H9 (cell line): ENCODE measurements at regions not wholly inside any gene's neighbourhood (a gene's known extent, or its start where the extent isn't known, plus 50 kb on each side); places are given as distances from the start of the nearest gene placed in this dataset.

Experiments
- DNase-seq: peaks from one replicate; pipeline ENCODE4 v3.0.0-alpha.2; 2017
- H2AFZ ChIP-seq: one replicate; pipeline ENCODE4 v1.6.1; 2013; ENCODE audit warnings: mild to moderate bottlenecking, low read length, control low read depth, moderate library complexity
- H2AK5ac ChIP-seq: 2 replicates; pipeline ENCODE4 v1.6.1; 2013; ENCODE audit warnings: low read length, control low read depth, mixed read lengths; ENCODE audit not compliant: insufficient read length
- H2BK120ac ChIP-seq: one replicate; pipeline ENCODE4 v1.6.1; 2013; ENCODE audit warnings: low read depth, mild to moderate bottlenecking, low read length, control low read depth, inconsistent platforms; ENCODE audit not compliant: poor library complexity, severe bottlenecking
- H2BK12ac ChIP-seq: 2 replicates; pipeline ENCODE4 v1.6.1; 2013; ENCODE audit warnings: low read length, control low read depth, mixed read lengths, low read depth; ENCODE audit not compliant: insufficient read length
- H2BK15ac ChIP-seq: 2 replicates; pipeline ENCODE4 v1.6.1; 2013; ENCODE audit warnings: low read depth, low read length, control low read depth
- H2BK20ac ChIP-seq: one replicate; pipeline ENCODE4 v1.6.1; 2013; ENCODE audit warnings: low read depth, mild to moderate bottlenecking, low read length, control low read depth, inconsistent platforms; ENCODE audit not compliant: poor library complexity, severe bottlenecking
- H2BK5ac ChIP-seq: 2 replicates; pipeline ENCODE4 v1.6.1; 2013; ENCODE audit warnings: low read length, control low read depth, mixed read lengths; ENCODE audit not compliant: insufficient read length
- H3K14ac ChIP-seq: 2 replicates; pipeline ENCODE4 v1.6.1; 2013; ENCODE audit warnings: low read length, control low read depth; ENCODE audit not compliant: insufficient read depth
- H3K18ac ChIP-seq: 2 replicates; pipeline ENCODE4 v1.6.1; 2013; ENCODE audit warnings: low read depth, mild to moderate bottlenecking, mixed read lengths, low read length, control low read depth; ENCODE audit not compliant: insufficient read length
- H3K23ac ChIP-seq: 2 replicates; pipeline ENCODE4 v1.6.1; 2013; ENCODE audit warnings: low read length, control low read depth, mixed read lengths, low read depth; ENCODE audit not compliant: insufficient read length
- H3K23me2 ChIP-seq: 2 replicates; pipeline ENCODE4 v1.6.1; 2013; ENCODE audit warnings: low read depth, mild to moderate bottlenecking, mixed read lengths, low read length, control low read depth; ENCODE audit not compliant: insufficient read length, poor library complexity, severe bottlenecking
- H3K27ac ChIP-seq: 2 replicates; pipeline ENCODE4 v1.5.1; 2013; ENCODE audit warnings: low read length, control low read depth, mixed read lengths, low read depth; ENCODE audit not compliant: insufficient read length
- H3K27me3 ChIP-seq: 2 replicates; pipeline ENCODE4 v1.6.1; 2013; ENCODE audit warnings: low read length, control low read depth, inconsistent platforms; ENCODE audit not compliant: insufficient read depth
- H3K4ac ChIP-seq: 2 replicates; pipeline ENCODE4 v1.6.1; 2013; ENCODE audit warnings: low read depth, mild to moderate bottlenecking, control low read depth, inconsistent platforms, low read length, moderate library complexity
- H3K4me1 ChIP-seq: 2 replicates; pipeline ENCODE4 v1.6.1; 2013; ENCODE audit warnings: low read length, control low read depth, inconsistent platforms; ENCODE audit not compliant: insufficient read depth
- H3K4me2 ChIP-seq: 2 replicates; pipeline ENCODE4 v1.6.1; 2013; ENCODE audit warnings: low read length, control low read depth, mixed read lengths; ENCODE audit not compliant: insufficient read length, insufficient read depth
- H3K56ac ChIP-seq: 2 replicates; pipeline ENCODE4 v1.6.1; 2013; ENCODE audit warnings: low read depth, mild to moderate bottlenecking, mixed read lengths, low read length, control low read depth; ENCODE audit not compliant: insufficient read length
- H3K79me1 ChIP-seq: 2 replicates; pipeline ENCODE4 v1.6.1; 2013; ENCODE audit warnings: low read depth, mild to moderate bottlenecking, moderate library complexity, low read length, control low read depth, inconsistent platforms; ENCODE audit not compliant: insufficient read depth, poor library complexity, severe bottlenecking
- H3K79me2 ChIP-seq: 2 replicates; pipeline ENCODE4 v1.6.1; 2013; ENCODE audit warnings: low read length, control low read depth, inconsistent platforms; ENCODE audit not compliant: insufficient read depth
- H3K9ac ChIP-seq: 2 replicates; pipeline ENCODE4 v1.6.1; 2013; ENCODE audit warnings: low read length, control low read depth, mixed read lengths; ENCODE audit not compliant: insufficient read length; ENCODE audit errors: extremely low read depth
- H3K9me3 ChIP-seq: one replicate; pipeline ENCODE4 v1.6.1; 2013; ENCODE audit warnings: low read depth, low read length, inconsistent platforms; ENCODE audit not compliant: control insufficient read depth
- H3T11ph ChIP-seq: one replicate; pipeline ENCODE4 v1.6.1; 2013; ENCODE audit warnings: mild to moderate bottlenecking, low read length, control low read depth, inconsistent platforms
- H4K20me1 ChIP-seq: one replicate; pipeline ENCODE4 v1.6.1; 2013; ENCODE audit not compliant: control insufficient read depth, insufficient read length, insufficient read depth
- H4K5ac ChIP-seq: 2 replicates; pipeline ENCODE4 v1.6.1; 2013; ENCODE audit warnings: low read depth, mild to moderate bottlenecking, mixed read lengths, low read length, control low read depth; ENCODE audit not compliant: insufficient read length
- H4K8ac ChIP-seq: replicated peaks from 2 replicates; pipeline ENCODE4 v1.6.1; 2013; ENCODE audit warnings: low read length, control low read depth, mixed read lengths, low read depth; ENCODE audit not compliant: insufficient read length
- H4K91ac ChIP-seq: 2 replicates; pipeline ENCODE4 v1.6.1; 2013; ENCODE audit warnings: low read depth, mild to moderate bottlenecking, moderate library complexity, mixed read lengths, low read length, control low read depth; ENCODE audit not compliant: insufficient read length
- H3K27ac Mint-ChIP-seq, 3 experiments: 2 replicates in 2 of 3; 3 replicates in 1 of 3; pipeline ENCODE4 v1.8.0; 2020 to 2021; ENCODE audit warnings: mixed read lengths in 3 of 3, mild to moderate bottlenecking in 1 of 3, moderate library complexity in 1 of 3
- H3K27me3 Mint-ChIP-seq: 2 replicates; pipeline ENCODE4 v1.8.0; 2021; ENCODE audit warnings: low read depth, mild to moderate bottlenecking, moderate library complexity, mixed read lengths
- H3K36me3 Mint-ChIP-seq, 3 experiments: 2 replicates in 2 of 3; 3 replicates in 1 of 3; pipeline ENCODE4 v1.8.0; 2020 to 2021; ENCODE audit warnings: low read depth in 3 of 3, mixed read lengths in 3 of 3; ENCODE audit not compliant: insufficient read depth in 1 of 3
- H3K4me1 Mint-ChIP-seq, 2 experiments: 2 replicates each; pipeline ENCODE4 v1.8.0; 2020; ENCODE audit warnings: mixed read lengths in 2 of 2
- H3K4me3 Mint-ChIP-seq, 2 experiments: 2 replicates in 1 of 2; 3 replicates in 1 of 2; pipeline ENCODE4 v1.8.0; 2020 to 2021; ENCODE audit warnings: mild to moderate bottlenecking in 2 of 2, mixed read lengths in 2 of 2, moderate library complexity in 1 of 2
- H3K9me3 Mint-ChIP-seq, 2 experiments: 2 replicates in 1 of 2; 3 replicates in 1 of 2; pipeline ENCODE4 v1.8.0; 2020; ENCODE audit warnings: mild to moderate bottlenecking in 2 of 2, mixed read lengths in 2 of 2, moderate library complexity in 1 of 2
- CTCF ChIP-seq: fragments of 200-600 bp; sonication (generic); conservative IDR thresholded peaks from 3 replicates; pipeline ENCODE4 v1.8.0; 2021; ENCODE audit warnings: antibody characterized with exemption, mild to moderate bottlenecking
- WGBS: extraction: QIAGEN DNeasy Blood & Tissue Kit; methylation state at CpG from one replicate; pipeline ENCODE4 v1.1.7; 2013; ENCODE audit warnings: missing lambda C conversion rate, low lambda C conversion rate, mixed read lengths; ENCODE audit not compliant: insufficient read length; ENCODE audit errors: extremely low coverage; 5-methylcytosine and 5-hydroxymethylcytosine counted together

GRCh38 chr12:131464081-131464480 is 246.8 kb upstream of the SFSWAP start:
- H3K4me2 ChIP-seq, result no peak overlapping the region
- H3K4me1 ChIP-seq, result no peaks in the 10 kb centered on the region
- no peaks in the 10 kb centered on the region; a peak in 2 of 5 replicates for H3K9me3 Mint-ChIP-seq
- H4K20me1 ChIP-seq, result no peaks in the 10 kb centered on the region
- H3K23ac ChIP-seq, result no peak overlapping the region
- no peak overlapping the region for H3K27ac Mint-ChIP-seq
- no peak overlapping the region for H2BK5ac ChIP-seq
- H3K36me3 Mint-ChIP-seq, result peaks cover 0 to 1% (median 0%) of the 10 kb centered on the region in 3 experiments; a peak in 1 of 7 replicates
- no peaks in the 10 kb centered on the region for H3K4me1 Mint-ChIP-seq
- H2BK20ac ChIP-seq, result no peak overlapping the region
- no peak overlapping the region for H3K9ac ChIP-seq
- no peak overlapping the region for H3K14ac ChIP-seq
- no peak overlapping the region for H2AFZ ChIP-seq
- TF ChIP-seq CTCF, result no peak
- no peak overlapping the region for H2BK15ac ChIP-seq
- H4K8ac ChIP-seq, result no peak overlapping the region
- H3K4me3 Mint-ChIP-seq, result no peak overlapping the region
- H3K79me1 ChIP-seq, result no peaks in the 10 kb centered on the region
- H2BK120ac ChIP-seq, result no peak overlapping the region
- H3K9me3 ChIP-seq, result no peaks in the 10 kb centered on the region
- H3K4ac ChIP-seq, result no peak overlapping the region
- H3K27me3 ChIP-seq, result no peaks in the 10 kb centered on the region
- no peak overlapping the region for H3K27ac ChIP-seq
- H2AK5ac ChIP-seq, result no peak overlapping the region
- no peak overlapping the region for H4K5ac ChIP-seq
- no peak overlapping the region for H3T11ph ChIP-seq
- H4K91ac ChIP-seq, result no peak overlapping the region
- no peak overlapping the region for H2BK12ac ChIP-seq
- H3K27me3 Mint-ChIP-seq, result peaks cover 7% of the 10 kb centered on the region
- H3K79me2 ChIP-seq, result no peaks in the 10 kb centered on the region
- WGBS, result no CpG with 5 or more reads among the region's 1 CpG
- DNase-seq, result no peak
- H3K23me2 ChIP-seq, result no peaks in the 10 kb centered on the region
- no peak overlapping the region for H3K56ac ChIP-seq
- no peak overlapping the region for H3K18ac ChIP-seq
